HG02623 (cell line): ENCODE measurements at regions not wholly inside any gene's neighbourhood (a gene's known extent, or its start where the extent isn't known, plus 50 kb on each side); places are given as distances from the start of the nearest gene placed in this dataset.
"Not testable (repeated sequence)": the region's sequence is repeated elsewhere in the genome, so short reads cannot be mapped to it uniquely, and the experiment has no call there.

Experiments
- ATAC-seq: cut with Tn5 transposase; IDR thresholded peaks from one replicate; pipeline ENCODE4 v1.9.1; 2021; ENCODE audit warnings: moderate library complexity; ENCODE audit not compliant: unreplicated experiment

DNA sequence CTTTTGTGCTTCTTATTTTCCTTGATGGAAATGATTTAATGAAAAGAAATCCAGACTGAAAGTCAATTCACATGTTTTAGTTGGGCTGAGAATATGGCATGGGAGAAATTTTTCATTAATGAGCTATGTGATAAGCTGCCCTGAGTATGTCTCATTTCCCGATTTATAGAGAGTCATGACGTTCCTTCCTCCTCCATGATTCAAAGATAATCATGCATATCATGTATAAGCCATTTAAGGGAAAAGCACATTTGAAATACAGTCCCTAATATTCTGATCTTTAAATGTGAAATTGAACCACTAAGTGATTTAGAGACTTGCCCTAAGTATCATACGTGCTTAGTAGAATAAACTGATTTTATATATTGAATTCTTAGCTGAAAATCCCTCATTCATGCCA is 840.9 kb downstream of the PCDH17 start:
- no peak for ATAC-seq

DNA sequence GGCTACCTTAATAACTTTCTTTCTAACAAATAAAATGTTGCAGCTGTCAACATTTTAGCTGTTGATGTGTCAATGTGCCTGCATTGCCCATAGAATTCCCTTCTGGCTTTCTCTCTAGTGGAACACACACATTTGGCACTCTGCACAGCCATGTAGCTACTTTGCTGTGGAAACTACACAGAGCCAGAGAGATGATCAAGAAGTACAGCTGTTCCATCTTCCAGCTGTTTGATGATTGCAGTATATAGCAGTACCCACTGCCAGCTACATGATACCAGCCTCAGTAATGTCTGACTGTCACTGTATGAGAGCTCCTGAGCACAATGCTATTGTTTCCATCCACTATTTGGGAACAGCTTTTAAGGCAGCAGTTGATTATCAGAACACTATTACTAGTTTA is 843.0 kb downstream of the PCDH17 start:
- ATAC-seq: no peak

DNA sequence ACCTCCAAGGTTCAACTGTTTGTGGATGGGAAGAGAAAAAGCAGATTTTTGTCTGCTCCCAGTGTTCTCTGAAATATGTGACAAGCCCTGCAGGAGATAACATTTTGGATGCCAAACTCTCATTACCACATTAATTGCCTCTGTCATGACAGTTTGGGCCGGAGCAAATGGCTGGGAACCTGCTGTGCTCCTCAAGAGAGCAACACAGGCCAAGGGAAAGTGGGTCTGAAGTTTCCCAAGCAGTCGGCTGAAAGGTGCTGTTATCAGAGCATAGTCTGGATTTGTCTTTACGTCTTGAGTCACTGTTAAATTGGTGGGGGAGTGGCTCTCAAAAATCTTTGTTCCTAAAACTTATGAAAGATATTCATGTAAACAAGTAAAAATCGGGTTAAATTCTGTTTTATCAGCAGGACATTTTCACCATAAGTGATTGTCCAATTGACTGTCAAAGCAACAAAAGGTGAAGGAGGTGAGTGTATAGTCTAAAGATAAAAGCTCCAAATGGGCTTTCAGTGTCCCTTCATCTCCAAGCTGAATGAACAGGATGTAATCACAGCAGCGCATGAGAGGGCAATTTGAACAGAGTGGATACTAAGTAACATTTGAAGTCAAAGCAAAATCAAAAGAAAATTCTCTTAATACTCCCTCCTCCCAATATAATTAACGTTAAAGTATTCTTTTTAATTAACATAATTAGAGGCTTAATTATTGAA is 844.8 kb downstream of the PCDH17 start:
- ATAC-seq: no peak

DNA sequence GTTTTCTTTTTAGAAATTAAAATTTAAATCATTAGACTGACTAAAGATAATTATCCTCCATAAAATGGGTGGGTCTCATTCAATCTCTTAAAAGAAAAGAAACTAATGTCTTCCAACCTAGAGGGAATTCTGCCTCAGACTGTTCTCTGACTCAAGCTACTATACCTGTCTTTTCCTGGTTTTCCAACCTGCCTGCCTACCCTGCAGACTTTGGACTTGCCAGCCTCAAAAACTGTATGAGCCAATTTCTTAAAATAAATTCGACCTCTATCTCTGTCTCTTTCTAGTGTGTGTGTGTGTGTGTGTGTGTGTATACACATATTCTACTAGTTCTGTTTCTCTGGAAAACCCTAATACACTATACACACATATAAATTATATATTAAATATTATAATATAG is 847.3 kb downstream of the PCDH17 start:
- no peak for ATAC-seq

DNA sequence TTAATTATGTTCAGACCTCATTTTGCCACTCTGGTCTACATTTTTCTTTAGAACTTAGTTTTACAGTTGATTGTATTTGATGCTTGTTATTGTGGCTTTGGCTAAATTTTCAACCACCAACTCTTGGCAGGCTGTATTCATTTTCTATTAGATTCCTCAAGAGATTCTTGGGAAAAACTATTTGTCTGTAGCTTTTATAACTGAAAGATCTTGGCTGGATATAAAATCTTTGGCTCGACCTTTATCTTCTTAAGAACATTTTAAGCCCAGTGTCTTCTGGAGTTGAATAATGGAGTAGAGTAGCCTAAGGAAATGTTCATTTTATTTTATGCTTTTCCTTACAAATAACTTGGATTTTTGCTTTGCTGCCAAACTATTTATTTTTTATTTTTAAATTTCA is 848.5 kb downstream of the PCDH17 start:
- ATAC-seq: no peak

DNA sequence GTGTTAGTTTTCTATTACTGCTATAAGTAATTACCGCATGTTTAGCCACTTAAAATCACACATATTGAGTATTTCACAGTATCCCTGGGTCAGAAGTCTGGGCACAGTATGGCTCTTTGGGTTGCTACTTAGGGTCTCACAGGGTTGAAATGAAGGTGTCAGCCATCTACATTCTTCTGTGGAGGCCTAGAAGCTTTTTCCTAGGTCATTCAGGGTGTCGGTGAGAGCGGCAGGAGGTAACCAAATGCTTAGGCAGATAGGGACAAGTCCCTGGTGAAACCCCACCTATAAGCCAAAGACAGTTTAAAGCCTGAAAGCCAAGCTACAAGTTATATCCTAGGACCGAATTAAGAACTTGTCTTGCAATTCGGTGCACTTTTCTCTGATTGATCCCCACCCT is 856.7 kb downstream of the PCDH17 start:
- ATAC-seq: no peak

DNA sequence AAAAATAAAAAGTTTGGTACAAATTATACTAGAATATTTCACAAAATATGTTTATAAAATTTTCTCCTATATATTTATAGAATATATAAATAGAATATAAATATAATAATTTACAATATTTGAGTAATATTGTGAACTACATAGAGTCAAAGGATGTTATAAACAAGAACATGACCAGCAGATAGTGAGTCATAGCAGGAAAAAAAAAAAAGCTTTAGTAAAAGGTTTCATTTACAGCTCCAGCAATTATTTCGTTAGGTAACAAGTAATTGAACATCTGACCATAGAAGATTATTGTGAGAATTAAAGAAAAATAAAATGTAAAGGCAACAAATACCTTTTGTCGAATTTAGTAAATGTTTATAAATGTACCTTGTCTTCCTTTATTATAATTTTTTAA is 864.1 kb downstream of the PCDH17 start:
- no peak for ATAC-seq

DNA sequence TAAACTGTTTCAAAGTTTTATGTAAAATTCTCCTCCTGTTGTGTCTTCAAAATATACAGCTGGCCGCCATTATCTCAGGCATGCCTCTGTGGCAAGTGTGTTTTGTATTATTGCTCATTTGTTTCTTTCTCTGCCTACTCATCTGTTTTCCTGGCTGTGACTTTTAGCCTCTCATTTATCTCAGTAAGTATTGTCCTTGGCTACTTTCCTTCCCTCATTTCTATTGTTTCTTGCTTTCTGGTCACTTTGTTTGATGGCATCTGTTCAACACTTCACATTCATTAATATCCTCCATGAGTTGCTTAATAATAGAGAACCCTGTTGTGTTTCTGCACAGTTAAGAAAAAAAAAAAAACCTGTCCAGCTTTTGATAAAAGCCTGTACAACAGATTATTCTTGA is 869.4 kb downstream of the PCDH17 start:
- no peak for ATAC-seq

DNA sequence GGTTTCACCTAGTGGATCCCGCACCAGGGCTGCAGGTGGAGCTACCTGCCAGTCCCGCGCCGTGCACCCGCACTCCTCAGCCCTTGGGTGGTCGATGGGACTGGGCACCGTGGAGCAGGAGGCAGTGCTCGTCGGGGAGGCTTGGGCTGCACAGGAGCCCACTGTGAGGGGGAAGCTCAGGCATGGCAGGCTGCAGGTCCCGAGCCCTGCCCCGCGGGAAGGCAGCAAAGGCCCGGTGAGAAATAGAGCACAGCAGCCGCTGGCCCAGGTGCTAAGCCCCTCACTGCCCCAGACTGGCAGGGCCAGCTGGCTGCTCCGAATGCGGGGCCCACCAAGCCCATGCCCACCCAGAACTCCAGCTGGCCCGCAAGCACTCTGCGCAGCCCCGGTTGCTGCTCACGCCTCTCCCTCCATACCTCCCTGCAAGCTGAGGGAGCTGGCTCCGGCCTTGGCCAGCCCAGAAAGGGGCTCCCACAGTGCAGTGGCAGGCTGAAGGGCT is 872.7 kb downstream of the PCDH17 start:
- not testable (repeated sequence) for ATAC-seq

DNA sequence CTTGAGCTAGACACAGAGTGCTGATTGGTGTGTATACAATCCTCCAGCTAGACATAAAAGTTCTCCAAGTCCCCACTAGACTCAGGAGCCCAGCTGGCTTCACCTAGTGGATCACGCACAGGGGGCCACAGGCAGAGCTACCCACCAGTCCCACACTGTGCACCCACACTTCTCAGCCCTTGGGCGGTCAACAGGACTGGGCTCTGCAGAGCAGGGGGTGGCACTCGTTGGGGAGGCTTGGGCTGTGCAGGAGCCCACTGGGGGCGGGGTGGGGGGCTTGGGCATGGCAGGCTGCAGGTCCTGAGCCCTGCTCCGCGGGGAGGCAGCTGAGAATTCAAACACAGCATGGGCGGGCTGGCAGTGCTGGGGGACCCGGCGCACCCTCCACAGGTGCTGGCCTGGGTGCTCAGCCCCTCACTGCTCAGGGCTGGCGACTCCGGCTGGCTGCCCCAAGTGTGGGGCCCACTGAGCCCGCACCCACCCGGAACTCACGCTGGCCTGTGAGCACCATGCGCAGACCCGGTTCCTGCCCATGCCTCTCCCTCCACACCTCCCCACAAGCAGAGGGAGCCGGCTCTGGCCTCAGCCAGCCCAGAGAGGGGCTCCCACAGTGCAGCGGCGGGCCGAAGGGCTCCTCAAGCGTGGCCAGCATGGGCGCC is 873.8 kb downstream of the PCDH17 start:
- not testable (repeated sequence) for ATAC-seq

DNA sequence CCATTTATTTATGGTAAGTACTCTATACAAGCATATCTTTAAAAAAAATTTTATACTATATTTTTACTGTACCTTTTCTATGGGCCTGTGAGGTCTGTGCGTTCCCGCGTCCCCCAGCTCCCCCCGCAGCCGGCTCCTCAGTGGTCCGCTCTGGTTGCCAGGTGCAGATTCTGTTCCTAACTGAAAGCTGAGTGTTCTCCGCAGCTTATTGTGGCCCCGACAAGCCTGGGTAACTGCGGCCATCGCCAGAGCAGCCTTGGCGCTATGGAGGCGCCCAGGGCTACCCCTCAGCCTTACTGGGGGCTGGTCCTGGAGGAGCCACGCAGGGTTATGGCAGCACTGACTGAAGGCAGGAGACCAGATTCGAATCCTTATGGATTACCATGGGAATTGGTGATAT is 896.8 kb downstream of the PCDH17 start:
- no peak for ATAC-seq

DNA sequence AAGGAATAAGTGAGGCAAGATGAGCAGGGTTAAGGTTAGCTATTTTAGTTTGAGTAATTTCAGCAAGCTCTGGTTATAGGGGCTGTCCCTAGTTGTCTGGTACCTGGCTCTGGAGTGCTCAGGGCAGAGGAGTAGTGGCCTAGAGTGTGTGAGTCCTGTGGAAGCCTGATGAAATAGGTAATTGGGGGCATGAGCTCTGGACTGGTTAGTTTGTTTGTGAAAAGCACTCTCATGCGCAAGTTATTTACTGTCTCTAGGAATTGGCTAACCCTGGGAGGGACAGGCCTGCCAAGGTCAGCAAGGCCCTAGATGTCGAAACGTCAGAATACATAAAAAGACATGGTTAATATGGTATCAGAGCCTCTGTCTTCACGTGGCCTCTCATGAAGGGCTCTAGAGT is 900.1 kb downstream of the PCDH17 start:
- ATAC-seq: no peak

DNA sequence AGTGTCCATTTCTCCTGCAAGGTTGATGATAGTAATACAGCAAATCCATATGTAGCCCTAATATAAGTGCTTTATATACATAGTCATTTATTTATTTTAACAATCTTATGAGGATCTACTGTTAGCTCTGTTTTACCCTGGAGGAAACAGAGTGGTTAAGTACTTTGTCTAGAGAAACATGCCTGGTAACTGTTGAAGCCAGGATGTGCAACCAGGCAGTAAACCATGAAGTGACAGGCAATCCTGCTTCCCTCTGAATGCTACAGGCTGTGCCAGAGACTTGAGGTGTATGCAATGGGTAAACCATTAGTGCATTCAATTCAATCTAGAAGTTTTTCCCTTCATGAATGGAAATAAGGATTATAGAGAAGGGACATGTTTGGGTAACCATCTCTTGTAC is 911.0 kb downstream of the PCDH17 start:
- no peak for ATAC-seq

DNA sequence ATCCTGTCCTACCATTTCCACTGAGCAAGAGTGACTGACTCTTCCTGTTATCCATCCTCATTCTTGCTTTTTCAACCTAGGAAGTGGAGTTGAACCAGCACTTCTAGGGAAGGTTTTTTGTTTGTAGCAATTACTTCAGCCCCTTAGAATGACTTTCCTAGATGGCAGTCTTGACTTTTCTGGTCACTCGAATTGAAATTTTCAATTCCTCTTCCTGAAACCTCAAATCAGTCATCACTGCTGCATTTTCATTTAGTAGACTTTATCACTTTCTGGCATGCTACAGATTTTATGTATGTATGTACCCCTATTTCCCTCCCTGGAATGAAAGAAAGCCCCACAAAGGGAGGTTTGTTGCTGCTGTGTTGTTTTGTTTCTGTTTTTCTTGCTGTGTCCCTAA is 915.9 kb downstream of the PCDH17 start:
- ATAC-seq: no peak

DNA sequence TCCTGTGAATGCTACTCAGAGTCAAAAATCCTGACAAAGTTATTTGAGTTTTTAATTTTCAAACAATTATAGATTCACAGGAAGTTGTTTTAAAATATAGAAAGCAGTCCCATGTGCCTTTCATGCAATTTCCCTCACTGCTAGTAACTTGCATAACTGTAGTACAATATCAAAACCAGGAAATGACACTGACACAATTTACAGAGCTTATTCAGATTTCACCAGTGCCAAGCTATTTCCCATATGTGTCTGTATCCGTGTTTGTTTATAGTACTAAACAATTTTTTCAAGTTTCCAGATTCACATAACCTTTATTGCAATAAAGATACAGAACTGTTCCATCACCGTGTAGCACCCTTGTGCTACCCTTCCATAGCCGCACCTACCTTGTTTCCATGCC is 934.6 kb downstream of the PCDH17 start:
- no peak for ATAC-seq

DNA sequence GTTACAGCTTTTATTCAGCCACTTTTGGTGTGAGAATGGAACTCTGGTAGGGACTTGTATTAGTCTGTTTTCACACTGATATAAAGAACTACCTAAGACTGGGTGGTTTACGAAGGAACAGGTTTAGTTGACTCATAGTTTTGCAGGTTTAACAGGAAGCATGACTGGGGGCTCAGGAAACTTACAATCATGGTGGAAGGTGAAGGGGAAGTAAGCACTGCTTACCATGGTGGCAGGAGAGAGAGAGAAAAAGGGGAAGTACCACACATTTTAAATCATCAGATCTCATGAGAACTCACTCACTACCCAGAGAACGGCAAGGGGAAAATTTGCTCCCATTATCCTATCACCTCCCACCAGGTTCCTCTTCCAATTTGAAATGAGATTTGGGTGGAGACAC is 942.2 kb downstream of the PCDH17 start:
- ATAC-seq: no peak

DNA sequence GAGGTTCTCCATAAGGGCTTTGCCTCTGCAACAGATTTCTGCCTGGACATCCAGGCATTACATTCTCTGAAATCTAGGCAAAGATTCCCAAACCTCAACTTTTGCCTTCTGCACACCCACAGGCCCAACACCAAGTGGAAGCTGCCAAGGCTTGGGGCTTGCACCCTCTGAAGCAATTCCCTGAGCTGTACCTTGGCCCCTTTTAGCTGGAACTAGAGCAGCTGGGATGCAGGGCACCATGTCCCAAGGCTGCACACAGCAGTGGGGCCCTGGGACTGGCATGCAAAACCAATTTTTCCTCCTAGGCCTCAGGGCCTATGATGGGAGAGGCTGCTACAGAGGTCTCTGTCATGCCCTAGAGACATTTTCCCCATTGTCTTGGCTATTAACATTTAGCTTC is 943.2 kb downstream of the PCDH17 start:
- no peak for ATAC-seq

DNA sequence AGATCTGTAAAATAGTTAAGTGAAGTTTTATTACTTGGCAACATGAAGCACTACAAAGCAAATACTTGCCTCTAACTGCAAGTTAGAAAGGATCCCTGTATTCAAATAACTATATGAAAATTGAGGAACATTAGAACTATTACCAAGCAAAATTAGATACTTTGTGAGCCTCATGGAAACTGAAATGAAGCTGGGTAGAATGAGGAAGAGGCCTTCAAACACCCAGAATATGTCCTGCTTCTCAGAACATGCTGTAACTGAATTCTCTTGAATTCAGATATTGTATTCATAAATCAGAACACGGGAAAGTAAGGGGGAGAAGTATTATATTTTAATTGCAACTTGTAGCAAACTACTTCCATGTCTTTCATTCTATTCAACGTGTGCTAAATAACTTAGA is 947.9 kb downstream of the PCDH17 start:
- ATAC-seq: no peak

DNA sequence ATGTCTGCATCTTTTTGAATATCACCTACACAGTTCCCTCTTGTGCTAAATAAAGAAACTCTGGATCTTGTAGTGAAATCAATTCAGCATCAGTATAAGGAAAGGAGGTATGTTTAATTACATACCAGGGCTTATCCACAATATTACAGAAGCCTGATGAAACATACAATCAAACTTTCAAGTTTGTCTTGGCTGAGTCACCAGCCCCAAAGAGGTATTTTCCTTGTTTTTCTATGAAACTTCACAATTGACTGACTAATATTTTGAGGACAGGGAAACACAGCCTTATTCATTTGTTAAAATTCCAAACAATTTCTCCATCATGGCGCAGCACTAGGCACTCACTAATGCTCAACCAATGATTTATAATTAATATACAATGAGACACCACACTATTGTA is 952.4 kb downstream of the PCDH17 start:
- ATAC-seq: no peak

DNA sequence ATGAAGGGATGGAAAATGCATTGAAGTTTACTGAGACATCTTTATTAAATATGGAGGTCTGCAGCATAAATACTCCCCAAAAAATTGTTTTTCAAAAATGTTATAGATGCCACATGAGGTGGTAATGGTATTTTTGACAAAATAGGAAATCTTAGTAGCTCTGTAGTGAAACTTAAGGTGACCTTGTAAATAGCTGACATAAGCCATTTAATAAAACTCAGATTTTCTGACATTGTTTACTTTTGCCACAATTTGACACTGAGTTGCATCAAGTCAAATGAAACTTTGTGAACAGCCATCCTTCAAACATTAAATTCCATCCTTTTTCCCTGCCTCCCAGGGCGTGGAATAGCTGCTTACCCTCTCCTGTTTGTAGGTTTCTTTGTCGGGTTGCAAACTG is 953.1 kb downstream of the PCDH17 start:
- no peak for ATAC-seq

DNA sequence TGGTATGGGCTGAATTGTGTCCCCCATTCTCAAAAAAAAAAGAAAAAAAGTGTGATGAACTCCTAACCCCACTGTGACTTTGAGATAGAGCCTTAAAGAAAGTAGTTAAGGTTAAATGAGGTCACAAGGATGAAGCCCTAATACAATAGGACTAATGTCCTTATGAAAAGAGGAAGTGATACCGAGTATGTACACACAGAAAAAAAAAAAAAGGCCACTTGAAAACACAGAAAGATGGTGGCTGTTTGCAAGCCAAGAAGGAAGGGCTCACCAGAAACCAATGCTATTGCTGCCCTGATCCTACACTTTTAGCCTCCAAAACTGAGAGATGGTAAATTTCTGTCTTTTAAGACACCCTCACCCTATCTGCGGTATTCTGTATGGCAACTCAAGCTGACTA is 955.6 kb downstream of the PCDH17 start:
- peak; percentile 98 for ATAC-seq

DNA sequence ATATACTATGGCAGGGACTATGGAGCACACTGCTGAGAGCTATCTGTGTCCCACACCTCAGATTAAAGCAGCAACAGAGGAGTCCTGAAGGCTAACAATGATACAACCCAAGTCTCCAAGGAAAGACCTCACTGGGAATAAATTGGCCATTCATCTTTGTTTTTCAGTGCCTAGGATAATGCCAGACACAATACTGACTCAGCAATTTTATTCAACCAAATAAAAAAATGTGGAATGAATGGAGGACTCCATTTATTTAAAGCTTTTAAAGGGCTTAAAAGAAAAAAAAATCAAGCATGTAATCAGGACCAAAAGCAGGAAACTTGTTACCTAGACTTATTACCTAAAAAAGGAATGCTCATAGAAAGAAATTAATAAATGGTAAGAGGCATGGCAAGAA is 960.5 kb downstream of the PCDH17 start:
- ATAC-seq: no peak

DNA sequence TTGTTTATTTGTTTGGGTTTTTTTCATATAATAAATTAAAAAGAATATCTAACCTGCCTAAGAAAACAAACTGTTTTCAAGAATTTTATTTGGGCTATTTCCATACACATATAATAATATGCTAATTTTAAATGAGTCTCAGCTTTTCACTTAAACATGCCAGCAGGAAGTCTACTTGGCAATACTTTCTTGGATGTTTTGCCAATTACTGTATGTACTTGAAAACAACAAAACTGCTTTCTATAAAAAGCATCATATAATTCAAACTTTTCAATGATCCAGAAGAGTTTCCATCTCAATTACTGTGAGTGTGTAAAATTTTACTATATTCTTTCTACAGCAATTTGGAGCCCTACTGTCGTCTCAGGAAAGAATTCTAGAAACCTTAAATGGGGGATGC is 961.2 kb downstream of the PCDH17 start:
- no peak for ATAC-seq
